ENCODE measurements at regions not wholly inside any gene's neighbourhood (a gene's known extent, or its start where the extent isn't known, plus 50 kb on each side); places are given as distances from the start of the nearest gene placed in this dataset.

DNA sequence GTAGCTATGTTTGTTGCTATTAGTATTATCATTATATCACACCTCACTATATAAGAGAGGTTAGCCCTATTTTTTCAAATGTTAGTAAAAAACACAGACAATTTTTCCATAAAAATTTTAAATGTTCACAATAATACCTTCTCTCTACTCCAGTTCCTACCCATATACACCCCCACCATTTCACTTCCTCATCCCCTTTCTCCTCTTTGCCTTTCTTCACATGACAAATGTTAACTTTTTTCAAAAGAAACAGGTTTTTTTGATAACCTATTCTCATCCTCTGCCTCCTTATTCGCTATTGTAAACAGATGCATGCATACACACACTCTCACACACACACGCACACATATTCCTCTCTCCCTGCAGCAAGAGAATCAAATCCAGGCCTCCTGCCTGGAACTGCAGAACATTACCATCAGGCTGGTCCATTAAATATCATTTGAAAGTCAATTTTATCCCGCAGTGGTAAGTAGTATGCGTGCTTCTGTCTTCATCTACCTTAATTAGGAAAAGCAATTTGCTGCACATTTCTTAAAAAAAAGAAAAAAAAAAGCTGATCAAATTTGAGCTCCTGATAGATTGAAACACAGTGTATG lies 55.5 kb downstream of the MID1IP1 start:
- no peak for DNase-seq (ENCODE audit: low spot score)

DNA sequence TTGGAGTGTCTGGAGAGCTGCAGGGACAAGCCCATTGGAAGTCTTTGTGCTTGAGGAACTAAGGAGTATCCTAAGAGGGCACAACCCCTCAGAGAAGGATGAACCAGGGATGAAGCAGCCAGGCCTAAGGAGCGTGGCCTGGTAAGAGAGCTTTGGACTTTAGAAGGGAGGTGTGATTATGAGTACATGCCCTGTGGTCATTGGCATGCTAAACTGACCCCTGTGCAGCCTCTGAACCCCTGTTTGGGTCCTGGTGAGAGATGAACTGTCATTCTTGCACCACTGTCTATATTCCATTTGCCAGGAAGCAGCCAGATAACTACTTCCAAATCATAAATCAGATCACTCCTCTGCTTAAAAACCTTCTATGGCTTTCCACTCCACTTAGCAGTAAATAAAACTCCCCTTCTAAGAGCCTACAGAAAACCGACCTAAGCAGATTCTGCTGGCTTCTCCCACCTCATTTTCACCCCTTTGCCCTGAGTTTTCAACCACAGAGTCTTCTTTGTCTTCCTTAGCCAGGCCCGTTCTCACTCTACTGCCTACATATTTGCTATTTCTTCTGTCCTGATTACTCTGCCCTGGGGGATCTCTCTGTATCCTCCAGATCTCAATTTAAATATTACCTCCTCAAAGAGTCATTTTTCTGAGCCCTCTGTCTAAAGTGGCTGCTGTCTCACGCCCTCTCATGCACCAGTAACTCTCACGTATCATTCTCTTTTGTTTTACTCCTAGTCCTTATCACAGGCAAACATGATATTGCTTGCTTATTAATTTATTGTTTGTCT lies 56.7 kb downstream of the MID1IP1 start:
- peak; percentile 39 for DNase-seq (ENCODE audit: low spot score)

DNA sequence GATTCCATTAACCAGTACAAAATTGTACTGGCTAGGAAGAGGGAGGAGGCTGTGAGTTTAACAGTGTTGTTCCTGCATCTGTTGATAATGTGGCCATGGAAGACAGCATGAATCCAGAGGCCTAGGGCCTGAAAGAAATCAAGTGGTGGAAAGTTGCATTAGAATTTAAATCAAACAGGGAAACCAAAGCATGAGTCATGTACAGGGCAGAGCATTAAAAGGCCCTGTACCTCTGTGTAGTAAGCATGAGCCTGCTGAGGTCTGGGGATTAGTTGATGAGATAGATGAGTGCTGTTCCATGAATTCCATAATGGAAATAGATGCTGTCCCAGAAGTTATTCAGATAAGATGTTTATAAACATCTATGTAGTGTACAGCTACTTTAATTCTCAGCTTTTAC lies 58.3 kb downstream of the MID1IP1 start:
- DNase-seq (ENCODE audit: low spot score): no peak

DNA sequence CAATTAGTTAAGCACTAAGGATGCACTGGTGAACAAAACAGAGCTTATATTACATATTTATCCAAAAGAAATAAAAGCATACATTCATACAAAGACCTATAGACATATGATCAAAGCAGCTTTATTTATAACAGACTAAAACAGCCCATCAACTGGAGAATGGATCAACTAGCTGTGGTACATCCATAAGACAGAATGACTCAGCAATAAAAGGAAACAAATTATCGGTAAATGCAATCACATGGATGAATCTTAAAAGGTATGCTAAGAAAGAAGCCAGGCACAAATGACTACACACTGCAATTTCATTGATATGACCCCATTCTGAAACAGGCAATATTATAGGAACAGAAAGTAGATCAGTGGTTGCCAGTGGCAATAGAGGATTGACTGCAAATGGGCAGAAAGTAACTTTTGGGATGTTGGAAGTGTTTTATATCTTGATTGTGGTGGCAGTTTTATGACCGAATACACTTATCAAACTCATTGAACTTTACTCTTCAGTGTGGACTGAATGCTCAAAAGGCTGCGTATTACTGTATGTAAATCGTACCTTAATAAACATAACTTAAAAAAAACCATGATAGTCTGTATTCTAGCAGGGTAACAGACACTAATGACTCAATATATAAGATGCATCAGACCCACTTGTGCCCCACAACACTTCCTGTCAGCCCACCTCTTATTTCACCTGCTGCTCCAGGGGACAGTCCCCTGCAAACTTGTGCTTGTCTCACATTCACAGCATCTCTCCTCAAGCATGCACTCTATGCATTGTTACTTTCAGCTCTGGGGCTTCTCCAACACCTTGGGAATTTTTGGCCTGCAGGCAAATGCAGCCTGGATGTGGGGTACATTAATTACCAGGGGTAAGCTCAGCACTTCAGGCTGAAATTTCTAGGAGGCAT lies 59.1 kb downstream of the MID1IP1 start:
- no peak for DNase-seq (ENCODE audit: low spot score)

DNA sequence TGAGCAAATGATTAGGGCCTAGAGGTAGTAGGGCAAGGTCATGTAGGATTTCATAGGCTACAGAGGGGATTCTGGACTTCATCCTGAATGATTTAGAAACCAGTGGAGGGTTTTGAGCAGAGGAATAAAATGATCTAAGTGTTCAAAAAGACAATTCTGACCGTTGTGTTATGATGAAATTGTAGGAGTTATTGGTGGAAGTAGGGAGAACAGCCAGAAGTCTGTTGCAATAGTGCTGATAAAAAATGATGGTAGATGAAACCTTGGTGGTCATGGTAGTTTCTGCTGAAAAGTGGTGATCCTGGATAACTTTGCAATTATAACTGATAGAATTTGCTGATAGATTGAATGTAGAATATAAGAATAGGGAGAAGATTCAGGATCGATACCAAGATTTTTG lies 60.2 kb downstream of the MID1IP1 start:
- no peak for DNase-seq (ENCODE audit: low spot score)

DNA sequence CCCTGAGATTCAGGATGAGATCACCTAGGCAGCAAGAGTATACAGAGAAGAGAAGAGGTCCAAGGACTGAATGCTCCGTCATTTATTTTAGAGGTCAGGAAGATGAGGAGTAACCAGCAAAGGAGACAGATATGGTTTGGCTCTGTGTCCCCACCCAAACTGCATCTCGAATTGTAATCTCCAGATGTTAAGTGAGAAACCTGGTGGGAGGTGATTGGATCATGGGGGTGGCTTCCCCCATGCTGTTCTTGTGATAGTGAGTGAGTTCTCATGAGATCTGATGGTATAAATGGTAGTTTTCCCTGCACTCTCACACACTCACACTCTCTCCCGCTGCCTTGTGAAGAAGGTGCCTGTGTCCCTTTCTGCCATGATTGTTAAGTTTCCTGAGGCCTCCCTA lies 60.8 kb downstream of the MID1IP1 start:
- DNase-seq (ENCODE audit: low spot score): no peak

DNA sequence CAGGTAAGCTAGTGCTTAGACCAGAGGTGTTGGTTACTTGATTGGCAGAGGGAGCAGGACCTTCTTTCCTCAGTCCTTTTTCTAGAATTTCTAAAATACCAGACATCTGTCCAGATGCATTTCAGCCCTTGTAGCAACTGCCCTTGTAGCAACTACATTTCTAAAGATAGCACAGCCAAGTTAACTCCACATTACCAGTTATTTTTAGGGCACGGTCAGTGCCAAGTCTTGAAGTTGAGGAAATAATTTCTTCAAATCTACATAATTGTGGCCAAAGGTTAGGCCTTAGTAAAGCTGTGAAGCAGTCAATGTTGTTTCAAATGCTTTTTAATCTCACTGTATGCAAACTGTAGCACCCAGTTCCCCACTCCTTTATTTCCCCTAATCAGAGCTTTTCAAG lies 62.9 kb downstream of the MID1IP1 start:
- no peak for DNase-seq (ENCODE audit: low spot score)

DNA sequence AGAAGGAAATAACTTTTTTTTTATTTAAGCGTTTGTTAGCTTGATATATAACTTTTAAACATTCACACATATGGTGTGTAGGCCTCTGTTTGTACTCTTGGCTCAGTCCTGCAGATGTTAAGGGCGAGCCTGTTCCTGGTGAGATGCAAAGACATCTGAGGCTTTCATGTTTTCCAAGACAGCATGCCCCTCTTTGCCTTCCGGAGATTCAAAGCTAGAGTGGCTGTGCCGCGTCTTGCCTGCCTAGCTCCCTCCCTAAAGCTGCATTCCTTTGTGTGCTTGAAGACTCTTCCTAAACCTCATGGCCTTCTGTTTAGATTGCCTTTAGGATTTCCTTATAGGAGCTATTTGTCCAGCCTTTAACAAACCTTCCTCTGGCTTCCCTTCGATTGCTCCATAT lies 67.1 kb downstream of the MID1IP1 start:
- DNase-seq (ENCODE audit: low spot score): no peak

DNA sequence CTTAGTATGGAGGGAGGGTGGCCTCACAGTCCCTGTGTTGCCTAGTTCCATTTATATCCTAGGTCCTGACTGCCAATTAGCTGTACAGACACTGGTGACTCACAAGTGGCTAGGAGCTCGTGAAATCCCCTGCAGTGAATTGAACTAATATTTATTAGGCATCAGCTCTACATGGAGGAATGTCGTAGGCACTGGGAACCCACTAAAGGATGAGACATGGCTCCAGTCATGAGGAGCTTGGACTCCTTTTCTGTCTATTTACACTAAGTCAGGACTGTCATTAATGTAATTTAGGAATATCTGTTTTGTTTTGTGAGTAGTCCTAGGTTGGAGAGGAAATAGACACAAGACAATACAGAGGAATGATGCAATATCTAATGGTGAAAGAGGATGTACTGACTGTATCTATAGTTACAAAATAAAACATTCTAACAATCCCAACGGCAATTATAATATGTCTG lies 67.7 kb downstream of the MID1IP1 start:
- DNase-seq (ENCODE audit: low spot score): peak; percentile 8

DNA sequence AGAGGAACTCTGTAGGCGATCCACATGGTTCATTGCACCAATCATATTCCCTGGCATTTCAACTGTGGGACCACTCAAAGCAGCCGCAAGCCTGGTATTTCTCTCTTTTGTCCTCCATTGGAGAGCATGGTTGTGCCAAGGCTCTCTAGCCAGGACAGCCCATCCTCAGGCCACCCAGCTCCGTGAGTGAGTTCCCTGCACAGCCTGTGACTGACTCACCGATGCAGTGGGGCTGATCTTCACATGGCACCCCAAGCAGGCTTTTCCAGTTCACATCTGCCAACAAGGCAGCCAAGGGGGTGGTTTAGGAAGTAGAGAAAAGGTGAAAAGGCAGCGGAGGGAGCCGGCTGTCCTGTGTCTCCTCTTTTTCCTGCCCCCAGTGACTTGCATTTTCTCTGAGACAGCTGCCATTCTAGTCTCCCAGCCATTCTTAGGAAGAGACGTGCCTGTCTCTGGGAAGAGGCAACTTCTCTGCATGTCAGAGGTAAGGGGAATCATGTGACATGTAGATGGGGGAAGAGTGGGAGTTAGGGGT lies 69.2 kb downstream of the MID1IP1 start:
- no peak for DNase-seq (ENCODE audit: low spot score)

DNA sequence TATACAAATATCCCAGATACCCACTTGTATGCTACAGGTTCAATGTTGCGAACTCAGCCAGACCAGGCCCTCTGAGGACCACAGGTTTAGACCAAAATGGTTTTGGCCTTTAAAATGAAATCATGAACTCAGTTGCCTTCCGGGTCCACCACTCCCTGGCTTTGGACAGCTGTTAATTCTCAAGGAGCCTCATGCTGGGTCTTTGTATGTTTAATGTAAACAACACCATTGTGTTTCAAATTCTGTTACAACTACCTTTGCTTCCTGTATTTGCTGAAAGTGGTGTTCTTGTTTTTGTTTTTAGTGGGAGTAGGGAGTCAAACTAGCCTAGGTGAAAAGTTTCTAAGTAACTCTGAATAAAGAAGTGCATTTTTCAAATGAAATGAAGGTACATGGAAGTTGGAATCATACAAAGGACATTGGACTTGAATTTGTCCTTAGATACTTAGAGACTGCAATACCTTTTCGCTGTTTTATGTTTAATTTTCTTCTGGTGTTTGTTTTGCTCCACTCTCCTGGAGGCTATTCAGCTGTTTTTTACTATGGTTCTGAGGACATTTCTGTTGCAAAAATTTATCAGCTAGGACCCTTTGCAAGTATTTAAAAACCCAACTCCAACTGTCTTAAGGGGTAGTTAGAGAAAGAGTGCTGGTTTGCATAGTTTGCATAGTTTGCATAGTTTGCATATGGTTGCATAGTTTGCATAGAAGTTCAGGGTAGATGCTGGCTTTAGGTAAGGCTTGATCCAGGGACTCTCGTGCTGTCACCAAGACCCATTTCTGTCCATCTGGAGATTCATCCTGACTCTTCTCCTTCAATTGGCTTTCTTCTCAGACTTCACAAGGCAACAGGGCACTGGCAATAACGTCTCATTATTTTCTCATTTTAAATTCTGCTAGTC lies 70.1 kb downstream of the MID1IP1 start:
- DNase-seq (ENCODE audit: low spot score): no peak

DNA sequence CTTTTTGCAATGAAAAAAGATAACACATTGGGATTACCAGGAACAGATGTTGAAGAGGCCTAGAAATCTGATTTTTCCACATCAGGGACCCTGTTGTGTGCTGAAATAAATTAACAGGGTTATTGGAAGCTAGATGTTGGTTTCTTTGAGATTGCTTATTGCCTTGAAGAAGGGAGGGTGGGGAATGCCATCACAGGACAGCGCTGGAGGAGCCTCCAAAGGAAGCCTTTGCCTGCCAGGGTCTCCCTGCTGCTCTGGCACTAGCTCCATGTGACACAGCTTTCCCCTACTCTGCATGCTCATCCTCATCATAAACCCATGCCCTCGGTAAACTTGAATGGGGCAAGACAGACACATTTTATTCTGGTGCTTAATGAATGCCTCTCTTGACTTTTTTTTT lies 76.1 kb downstream of the MID1IP1 start:
- DNase-seq (ENCODE audit: low spot score): no peak

DNA sequence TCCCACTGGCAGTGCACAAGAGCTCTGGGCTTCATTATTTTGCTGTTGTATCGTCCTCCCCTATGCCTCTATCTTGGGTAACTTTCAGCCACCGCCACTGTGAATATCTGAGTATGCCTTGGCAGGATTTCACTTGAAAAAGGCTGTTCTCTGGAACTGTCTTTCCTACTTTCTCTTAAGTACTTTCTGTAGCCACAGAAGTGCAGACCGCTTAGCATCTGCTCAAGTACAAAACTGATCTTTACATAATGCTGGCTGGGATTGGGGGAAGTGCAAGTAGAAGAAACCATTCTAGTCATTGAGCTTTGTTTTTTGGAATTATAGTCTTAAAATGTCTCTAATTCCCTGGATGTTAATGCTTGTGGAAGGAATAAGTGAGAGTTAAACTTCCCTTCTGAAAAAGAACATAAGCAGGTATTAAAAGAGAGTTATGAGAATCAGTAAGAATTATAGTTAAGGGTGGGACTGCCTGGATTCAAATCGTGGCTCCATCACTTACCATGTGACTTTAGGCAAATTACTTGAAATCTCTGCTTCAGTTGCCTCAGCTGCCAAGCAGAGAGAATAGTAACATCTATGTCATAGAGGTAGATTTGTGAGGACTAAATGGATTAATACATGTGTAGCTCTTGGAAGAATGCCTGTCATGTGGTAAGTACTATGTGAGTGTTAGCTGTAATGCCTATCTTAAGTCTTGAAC lies 77.5 kb downstream of the MID1IP1 start:
- no peak for DNase-seq (ENCODE audit: low spot score)

DNA sequence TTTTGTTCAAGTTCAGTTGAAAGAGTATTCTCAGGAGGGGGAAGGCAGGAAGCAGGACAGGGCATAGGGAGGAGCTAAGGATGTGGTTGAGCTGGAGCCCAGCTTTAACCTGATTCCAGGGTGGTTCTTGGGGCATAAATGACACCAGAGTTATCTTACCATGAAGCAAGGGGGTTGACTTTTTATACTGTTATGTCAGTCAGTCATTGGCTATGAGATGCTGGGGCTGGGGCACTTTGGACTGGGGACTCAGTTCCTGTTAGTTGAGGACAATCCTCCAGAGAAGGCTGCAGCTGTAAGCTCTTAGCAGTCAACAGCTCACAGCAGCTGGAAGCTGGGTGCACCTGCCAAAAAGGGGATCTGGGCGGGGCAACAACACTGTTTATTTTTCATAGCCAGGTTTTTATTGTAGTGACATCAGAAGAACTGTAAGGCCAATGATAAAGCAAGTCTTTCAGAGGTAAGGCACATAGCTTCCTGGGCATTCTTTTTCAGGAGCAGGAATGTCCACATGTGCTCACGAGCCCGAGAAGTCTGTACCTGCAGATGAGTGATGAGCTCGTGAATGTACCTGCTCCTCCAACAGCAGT lies 78.5 kb downstream of the MID1IP1 start:
- peak; percentile 53 for DNase-seq (ENCODE audit: low spot score)

DNA sequence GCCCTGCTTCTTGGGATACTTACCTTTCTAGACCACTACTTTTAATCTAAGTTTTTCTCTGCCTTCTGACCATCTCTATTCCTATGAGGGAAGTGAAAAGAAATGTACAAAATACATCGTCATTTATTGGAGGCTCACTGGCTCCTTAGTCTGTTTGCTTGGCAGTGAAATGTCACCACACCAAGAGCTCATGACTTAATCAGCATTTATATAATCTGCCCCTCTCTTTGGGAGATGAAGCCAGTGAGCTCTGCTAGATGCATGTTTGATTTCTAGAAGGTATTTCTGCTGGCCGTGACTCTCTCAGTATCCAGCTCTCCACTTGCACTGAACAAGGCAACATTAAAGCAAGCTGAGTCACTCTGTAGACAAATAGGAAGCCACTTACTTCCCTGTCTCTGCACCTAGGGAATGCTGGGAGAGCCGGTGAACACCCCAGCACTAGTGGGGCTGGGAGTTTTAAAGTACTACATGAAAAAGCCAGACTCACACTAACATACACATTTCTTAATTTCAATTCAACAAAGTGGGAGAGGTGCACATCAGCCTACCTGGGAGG lies 79.1 kb downstream of the MID1IP1 start:
- DNase-seq (ENCODE audit: low spot score): no peak

DNA sequence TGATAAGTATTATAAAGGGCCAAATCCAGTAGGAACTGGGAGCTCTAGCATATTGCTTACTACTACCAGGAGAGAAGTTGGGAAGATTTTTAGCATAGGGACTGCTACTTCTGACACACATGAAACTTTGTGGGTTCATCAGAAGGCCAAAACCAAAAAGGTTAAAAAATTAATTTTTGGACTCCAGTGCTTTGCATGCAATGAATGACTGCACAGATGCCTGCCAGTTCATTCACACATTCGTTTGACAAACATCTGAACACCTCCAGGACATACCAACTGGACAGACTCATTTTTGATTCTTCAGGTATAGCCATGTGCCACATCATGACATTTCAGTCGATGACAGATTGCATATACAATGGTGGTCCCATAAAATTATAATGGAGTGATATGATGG lies 79.8 kb downstream of the MID1IP1 start:
- no peak for DNase-seq (ENCODE audit: low spot score)

DNA sequence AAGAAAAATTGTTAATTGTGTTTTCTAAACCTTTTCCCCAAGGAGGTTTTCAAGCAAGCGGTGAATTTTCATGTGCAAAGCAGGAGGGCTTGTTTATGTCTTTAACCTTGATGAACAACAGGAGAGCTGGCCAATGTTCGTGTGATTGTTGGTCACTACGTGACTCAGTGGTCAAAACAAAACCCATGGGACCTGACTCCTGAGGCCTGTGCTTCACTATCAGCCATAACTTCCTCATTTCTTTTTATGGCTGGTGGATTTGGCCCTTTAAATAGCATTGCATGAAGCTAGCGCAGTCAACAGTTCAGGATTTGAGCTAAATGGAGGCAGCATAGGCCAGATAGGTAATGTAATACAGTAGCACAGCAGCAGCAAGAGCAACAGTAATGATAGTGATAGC lies 80.5 kb downstream of the MID1IP1 start:
- no peak for DNase-seq (ENCODE audit: low spot score)

DNA sequence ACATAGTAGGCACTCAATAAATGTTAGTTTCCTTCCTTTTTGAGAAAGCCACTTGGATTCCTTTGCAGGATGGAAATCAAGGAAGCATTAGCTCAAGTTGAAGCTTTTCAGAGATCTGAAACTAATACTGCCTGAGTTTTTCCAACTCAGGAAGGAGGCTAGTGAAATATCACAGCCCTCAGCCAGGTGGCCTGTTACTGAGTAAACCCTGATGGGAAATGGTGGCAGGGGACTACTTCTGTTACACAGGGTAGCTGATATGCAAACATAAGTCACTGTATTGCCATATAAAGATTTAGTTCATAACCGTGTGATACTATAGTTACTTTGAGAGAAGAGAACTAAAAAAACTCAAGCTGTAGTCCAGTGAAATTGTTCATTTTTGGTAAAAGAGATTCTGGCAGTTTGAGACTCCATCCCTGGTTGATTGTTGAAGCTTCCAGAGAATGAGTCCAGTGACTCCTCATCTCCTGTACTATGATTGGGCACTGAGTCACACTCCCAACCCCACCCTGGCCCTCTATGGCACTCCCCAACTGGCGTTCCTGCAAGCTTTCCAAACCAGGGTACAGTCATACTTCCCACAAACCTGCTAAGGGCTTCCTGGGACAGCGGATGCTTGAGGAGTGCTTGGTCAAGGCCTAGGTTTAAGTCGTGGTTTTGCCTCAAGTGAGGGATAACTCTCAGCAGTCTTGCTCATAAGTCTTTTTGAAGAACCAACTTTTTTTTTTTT lies 81.8 kb downstream of the MID1IP1 start:
- DNase-seq (ENCODE audit: low spot score): no peak

DNA sequence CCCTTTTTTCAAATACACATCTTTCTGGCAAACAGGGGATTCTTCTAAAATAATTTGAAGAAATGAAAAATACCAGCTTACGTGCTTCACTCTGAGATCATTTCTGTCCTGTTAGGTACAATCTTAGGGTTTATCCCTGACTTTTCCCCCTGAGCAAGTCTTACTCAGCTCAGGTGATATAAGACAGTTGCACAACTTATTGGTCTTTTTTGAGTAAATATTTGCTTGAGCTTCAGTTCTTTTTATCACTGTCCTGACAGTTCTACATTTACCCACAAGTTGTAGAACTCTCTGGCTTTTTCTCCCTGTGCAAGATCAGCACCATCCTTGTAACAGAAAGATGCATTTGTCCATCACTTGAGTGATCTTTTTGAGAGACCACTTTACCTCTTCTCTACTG lies 84.9 kb downstream of the MID1IP1 start:
- DNase-seq (ENCODE audit: low spot score): no peak
